Activated effector memory CD4-positive, alpha-beta T cell treated with anti-CD3 and anti-CD28 coated beads, Interleukin-2, amount 50 U/mL, for 16 hours (primary cell): ENCODE measurements at regions not wholly inside any gene's neighbourhood (a gene's known extent, or its start where the extent isn't known, plus 50 kb on each side); places are given as distances from the start of the nearest gene placed in this dataset.

Experiments
- DNase-seq: peaks from one replicate; pipeline ENCODE4 v3.0.0-alpha.2; 2020

GRCh38 chr14:104373055-104373854, 206.3 kb upstream of the C14orf180 start:
- DNase-seq, result no peak

DNA sequence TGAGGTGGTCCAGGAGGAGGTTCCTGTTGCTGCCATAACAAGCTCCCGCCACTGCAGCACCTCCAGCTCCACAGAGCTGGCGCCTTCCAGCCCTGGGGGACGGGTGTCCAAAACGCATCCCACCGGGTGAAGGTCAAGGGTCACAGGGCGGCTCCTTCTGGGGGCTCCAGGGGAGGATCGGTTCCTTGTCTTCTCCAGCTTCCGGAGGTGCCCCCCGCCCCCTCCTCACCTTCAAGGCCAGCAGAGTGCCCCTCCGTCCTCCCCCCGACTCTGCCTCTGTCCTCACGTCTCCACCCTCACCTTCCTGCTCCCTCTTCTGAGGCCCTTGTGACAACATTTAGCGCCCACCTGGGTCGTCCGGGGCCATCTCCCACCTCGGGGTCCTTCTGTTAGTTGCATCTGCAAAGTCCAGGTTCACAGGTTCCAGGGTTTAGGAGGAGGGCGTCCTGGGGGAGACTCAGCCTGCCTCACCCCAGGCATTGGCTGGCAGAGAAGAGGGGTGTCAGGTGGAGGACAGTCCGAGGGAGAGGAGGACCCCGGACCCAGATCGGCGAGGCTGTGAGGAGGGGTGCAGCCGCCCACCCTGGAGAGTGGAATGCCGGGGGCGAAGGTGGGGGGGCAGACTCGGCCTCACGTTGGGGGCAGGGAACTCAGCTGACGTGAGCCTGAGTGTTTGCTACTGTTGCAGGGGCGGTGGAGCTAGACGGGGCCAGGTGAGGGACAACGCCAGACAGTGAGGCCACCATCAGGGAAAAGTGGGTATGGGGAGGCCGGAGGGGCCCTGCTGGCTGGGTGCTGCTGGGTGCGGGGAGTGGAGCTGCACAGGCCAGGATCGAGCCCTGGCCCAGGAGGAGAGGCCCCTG, 205.5 kb upstream of the C14orf180 start:
- DNase-seq, result no peak

GRCh38 chr14:104374718-104375080, 204.9 kb upstream of the C14orf180 start:
- no peak for DNase-seq

GRCh38 chr14:104375551-104376201, 203.9 kb upstream of the C14orf180 start:
- DNase-seq, result no peak

GRCh38 chr14:104376202-104377140, 203.1 kb upstream of the C14orf180 start:
- no peak for DNase-seq

DNA sequence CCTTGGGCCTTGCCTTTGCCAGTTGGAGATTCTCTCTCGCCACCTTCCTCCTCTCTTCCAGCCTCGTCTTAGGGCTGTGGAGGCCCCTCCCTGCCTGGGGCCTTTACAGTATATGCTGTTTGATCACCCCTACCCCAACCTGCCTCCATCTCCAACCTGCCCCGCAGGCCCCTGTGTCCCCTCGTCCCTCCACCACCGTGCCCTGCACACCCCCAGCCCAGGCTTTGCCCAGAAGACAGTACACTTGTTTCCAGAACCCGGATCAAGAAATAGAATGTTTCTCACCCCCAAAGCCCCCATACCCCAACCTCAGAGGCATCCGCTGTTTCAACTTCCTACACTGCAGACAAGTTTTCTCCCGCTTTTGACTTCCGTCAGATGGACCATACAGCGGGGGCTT, 202.3 kb upstream of the C14orf180 start:
- no peak for DNase-seq

DNA sequence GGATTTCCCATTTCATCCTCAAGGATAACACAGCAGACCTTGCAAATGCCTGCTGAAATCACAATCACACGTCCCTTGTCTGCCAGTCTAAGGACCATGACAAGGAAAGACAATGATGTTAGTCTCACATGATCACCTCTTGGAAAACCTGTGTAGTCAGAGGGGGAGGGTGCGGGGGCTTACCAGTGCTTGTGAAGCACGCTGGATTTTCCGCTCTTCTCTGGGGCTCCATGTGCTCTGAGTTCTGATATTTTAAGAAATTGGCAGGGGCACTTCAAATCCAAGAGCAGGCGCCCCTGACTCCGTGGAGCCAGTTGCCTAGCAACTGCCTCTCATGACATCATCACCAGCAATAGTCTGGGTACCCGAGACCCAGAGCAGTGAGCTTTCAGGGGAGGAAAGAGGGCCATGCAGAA, 200.9 kb upstream of the C14orf180 start:
- no peak for DNase-seq

- no peak for DNase-seq
Observed at GRCh38 chr14:104382361-104383087, 197.0 kb upstream of the C14orf180 start.

DNA sequence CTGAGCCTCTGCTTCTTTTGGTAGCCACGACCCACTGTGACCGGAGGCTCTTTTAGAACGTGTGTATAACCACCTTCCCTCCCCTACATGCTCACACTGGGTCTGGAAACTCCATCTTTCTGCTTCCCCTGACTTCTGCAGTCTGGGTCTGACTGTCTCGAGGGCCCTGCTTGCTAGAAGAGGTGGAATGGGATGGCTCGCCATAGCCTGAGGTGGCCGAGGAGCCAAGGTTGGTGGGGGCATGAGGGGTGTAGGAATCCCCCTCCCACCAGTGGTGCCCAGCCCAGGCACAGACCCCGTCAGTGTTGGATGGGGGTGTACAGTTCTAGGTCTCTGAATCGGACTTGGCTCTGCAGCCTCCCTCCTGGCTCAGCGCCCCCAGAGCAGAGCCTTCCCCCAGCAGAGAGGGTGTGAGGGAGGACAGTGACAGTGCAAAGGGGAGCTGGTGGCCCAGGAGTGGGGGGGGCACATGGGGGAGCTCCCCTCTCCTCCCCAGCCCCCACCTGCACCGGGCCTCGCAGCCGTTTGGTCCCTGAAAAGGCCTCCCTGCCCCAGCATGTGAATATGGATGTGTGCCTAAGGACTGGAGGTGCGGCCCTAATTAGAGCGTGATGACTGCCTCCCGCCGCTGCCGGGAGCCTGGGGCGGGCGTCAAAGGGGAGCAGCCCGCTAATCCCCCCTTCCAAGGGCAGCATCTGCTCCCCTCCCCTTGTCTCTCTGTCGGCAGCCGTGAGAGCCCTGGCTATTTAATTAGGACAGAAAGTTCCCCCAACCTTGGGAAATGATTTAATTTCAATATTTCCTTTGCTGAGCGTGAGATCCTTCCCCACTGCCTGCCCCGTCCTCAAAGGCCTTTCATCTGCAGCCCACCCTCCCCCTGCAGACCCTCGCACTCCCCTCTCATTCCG, 196.2 kb upstream of the C14orf180 start:
- no peak for DNase-seq

DNA sequence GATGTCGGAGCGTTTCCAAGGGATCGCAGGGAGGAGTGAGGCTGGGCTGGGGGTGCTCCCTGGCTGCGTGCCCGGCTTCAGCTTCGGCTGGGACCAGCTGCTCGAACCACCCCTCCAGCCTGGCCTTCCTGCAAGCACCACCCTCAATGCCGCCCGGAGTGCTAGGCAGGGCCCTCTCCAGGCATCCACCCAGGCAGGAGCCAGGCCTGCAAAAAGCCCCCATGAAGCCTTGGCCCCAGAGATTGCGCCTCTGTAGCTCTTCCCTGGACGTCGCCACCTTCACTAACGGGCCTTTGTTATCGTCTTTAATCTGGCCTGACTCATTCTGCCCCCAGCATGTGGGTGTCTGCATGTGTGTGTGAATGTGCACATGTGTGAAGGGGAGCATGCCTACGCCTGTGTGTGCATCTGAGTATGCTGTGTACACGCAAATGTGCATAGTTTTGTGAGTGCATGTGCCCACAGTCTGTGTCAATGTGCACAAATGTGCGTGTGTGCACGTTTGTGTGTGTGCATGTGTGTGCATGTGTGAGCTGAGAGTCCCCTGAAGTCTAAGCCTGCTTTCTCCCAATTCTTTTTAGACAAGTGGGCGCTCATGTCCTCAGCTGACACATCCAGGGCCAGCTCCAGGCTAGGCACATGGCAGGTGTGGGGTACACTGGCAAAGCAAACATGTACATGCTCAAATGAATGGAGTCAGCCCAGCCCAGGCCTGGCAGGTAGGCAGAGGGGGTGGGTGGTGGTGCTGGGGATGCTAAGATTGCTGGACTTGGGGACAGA, 195.4 kb upstream of the C14orf180 start:
- peak; percentile 55 for DNase-seq

- peak; percentile 34 for DNase-seq
Observed at GRCh38 chr14:104384776-104385071, 194.8 kb upstream of the C14orf180 start.

DNA sequence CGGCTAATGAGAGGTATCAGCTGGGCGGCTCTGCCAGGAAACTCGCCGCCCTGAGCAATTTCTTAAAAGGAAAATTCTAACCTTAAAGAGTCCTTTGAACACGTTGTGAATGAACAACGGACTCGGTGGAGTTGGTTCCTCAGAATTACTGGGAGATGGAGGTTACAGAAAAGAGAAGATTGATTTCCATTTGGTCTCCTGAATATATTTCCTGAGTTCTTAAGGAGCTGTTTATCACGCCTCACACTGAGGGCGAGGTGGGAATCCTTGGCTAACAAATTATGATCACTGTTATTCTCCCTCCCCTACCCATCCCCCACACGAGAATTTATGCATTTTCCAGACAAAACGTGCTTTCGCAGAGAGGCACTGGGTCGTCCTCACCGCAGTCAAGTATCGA, 194.5 kb upstream of the C14orf180 start:
- DNase-seq, result peak; percentile 27

DNA sequence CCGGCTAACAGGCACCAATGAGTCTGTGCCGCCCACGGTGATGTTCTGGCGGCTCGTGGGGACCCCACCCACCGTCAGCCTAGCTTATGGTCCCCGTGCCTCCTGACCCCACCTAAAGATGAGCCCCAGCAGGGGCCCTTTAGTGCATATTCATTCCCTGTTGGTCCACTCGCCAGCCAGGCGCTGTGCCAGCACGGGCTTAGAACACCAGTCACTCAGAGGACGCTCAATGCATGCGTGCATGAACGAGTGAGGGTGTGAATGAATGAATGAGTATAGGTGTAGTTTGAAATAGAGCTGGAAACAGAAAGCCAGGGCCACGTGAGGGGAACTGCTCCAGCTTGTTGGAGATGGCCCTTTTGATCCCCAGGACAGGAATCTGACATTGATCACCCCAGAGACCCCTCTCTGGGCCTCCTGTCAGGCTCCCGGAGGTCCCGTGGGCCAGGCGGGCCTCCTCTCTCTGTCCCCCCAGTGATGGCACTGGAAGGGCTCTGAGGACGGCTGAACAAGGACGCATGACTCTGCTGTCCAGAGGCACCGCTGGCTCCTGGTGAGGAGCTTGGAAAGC, 193.9 kb upstream of the C14orf180 start:
- DNase-seq, result peak; percentile 39

DNA sequence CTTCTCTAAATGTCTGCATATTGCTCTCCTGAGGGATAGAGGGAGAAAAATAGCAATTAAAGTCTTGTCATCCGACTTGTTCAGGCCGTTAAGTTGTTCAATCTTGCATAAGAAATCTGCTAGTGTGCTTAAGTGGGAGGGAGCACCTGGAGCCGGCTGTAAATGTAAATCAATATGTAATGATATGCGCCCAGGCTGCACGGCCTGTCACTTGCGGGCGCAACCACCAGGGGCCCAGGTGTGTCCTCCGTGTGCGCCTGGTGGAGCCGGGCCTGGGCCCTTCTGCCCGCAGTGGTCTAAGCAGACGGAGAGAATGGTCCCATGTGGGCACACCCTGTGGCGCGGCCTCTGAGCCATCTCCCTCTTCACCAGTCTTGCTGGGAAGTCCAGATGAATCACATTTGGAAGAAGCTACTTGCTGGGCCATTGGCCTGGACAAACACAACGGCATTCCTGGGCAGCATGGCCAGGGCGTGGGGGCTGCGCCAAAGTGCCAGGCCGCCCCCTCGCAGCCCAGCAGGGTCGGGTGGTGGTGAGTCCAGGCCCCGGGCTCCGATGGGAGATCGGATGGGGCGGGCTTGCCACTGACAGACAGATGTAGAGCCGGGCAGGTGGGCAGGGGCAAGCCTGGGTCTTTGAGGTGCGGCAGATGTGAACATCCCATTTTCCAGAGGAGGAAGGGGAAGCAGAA, 193.3 kb upstream of the C14orf180 start:
- DNase-seq, result peak; percentile 54

GRCh38 chr14:104387022-104388010, 192.2 kb upstream of the C14orf180 start:
- peak; percentile 59 for DNase-seq

DNA sequence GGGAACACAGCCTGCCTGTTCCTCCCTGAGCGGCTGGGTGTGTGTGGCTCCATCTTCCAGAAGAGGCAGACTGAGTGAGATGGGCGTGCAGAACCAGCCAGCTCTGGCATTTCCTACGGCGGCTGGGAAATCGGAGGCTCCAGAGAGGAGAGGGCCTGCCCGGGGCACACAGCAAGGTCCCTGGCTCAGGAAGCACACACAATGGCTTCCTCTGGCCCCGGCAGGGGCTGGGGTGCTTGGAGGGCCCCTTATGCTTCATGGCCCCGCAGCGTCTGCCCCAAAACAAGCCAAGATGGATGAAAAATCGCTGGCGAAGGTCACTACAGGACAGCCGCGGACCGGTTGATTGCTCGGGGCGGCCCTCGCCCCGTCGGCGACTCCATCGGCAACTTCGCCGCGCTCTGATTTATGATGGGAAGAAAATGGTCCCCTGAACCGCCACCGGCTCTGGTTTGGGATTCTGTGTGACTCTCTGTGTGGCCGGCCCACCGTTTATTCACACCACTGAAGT, 191.5 kb upstream of the C14orf180 start:
- peak; percentile 59 for DNase-seq

GRCh38 chr14:104388541-104389325, 190.8 kb upstream of the C14orf180 start:
- peak; percentile 58 for DNase-seq
